SK-N-SH (cell line): ENCODE measurements at regions not wholly inside any gene's neighbourhood (a gene's known extent, or its start where the extent isn't known, plus 50 kb on each side); places are given as distances from the start of the nearest gene placed in this dataset.

Experiments used
- CTCF ChIA-PET: fragments of 300-600, 350-600 bp; formaldehyde crosslinking; extraction: SDS; loops from one replicate; lab custom pipeline; 2021; lab: Yijun Ruan, JAX
- POLR2A ChIA-PET: fragments of 350-600 bp; sonication (Branson Sonifier 250); formaldehyde crosslinking; extraction: SDS; loops from one replicate; lab custom pipeline; 2020; ENCODE audit warnings: antibody characterized with exemption, inconsistent platforms; lab: Yijun Ruan, JAX
- DNase-seq: peaks from one replicate; pipeline ENCODE4 v3.0.0; 2012
- H2AFZ ChIP-seq: fragments of 200-600 bp; sonication (generic); 2 replicates; pipeline ENCODE4 v1.8.1; 2016; ENCODE audit warnings: antibody characterized with exemption, mild to moderate bottlenecking, low read depth
- H3F3A ChIP-seq: fragments of 200-600 bp; sonication (generic); replicated peaks from 2 replicates; pipeline ENCODE3; 2016; ENCODE audit warnings: antibody characterized with exemption, mild to moderate bottlenecking; ENCODE audit not compliant: insufficient read depth
- H3K27ac ChIP-seq, 2 experiments: fragments of 200-500 bp in 1 of 2; fragments of 200-600 bp in 1 of 2; sonication (Bioruptor generic) in 1 of 2; sonication (generic), shearing (Covaris generic) in 1 of 2; 2 replicates each; pipeline versions ENCODE4 v1.5.1 to v1.6.1; 2014 to 2016; ENCODE audit warnings: low read depth in 2 of 2, inconsistent platforms in 1 of 2, low read length in 1 of 2, mild to moderate bottlenecking in 1 of 2, mixed read lengths in 1 of 2
- H3K27me3 ChIP-seq: fragments of 200-600 bp; sonication (generic), shearing (Covaris generic); 2 replicates; pipeline ENCODE4 v1.6.1; 2016; ENCODE audit warnings: mixed run types; ENCODE audit not compliant: insufficient read depth
- H3K36me3 ChIP-seq, 2 experiments: fragments of 200-500 bp in 1 of 2; fragments of 200-600 bp in 1 of 2; sonication (Bioruptor generic) in 1 of 2; sonication (generic) in 1 of 2; replicated peaks in 1 of 2; 2 replicates each; pipeline versions ENCODE3 to v1.5.1; 2014 to 2016; ENCODE audit warnings: low read length in 1 of 2, mild to moderate bottlenecking in 1 of 2; ENCODE audit not compliant: insufficient read depth in 2 of 2, control insufficient read depth in 1 of 2
- H3K4me1 ChIP-seq, 2 experiments: fragments of 200-500 bp in 1 of 2; fragments of 200-600 bp in 1 of 2; sonication (Bioruptor generic) in 1 of 2; sonication (generic), shearing (Covaris generic) in 1 of 2; 2 replicates each; pipeline versions ENCODE4 v1.5.1 to v1.6.1; 2014 to 2016; ENCODE audit warnings: low read depth in 1 of 2, low read length in 1 of 2, mixed run types in 1 of 2; ENCODE audit not compliant: insufficient read depth in 2 of 2, control insufficient read depth in 1 of 2
- H3K4me2 ChIP-seq: fragments of 200-600 bp; sonication (generic), shearing (Covaris generic); 2 replicates; pipeline ENCODE4 v1.6.1; 2017; ENCODE audit warnings: mixed run types
- H3K4me3 ChIP-seq, 2 experiments: fragments of 200-500 bp in 1 of 2; fragments of 200-600 bp in 1 of 2; sonication (Bioruptor generic) in 1 of 2; sonication (generic), shearing (Covaris generic) in 1 of 2; 2 replicates each; pipeline versions ENCODE4 v1.5.1 to v1.8.1; 2014 to 2016; ENCODE audit warnings: low read depth in 2 of 2, inconsistent platforms in 1 of 2, low read length in 1 of 2, mild to moderate bottlenecking in 1 of 2, mixed read lengths in 1 of 2, moderate library complexity in 1 of 2
- H3K79me2 ChIP-seq: fragments of 200-600 bp; sonication (generic); 2 replicates; pipeline ENCODE4 v1.8.1; 2017; ENCODE audit warnings: mild to moderate bottlenecking; ENCODE audit not compliant: insufficient read depth
- H3K9ac ChIP-seq: fragments of 200-600 bp; sonication (generic); 2 replicates; pipeline ENCODE4 v1.6.1; 2017; ENCODE audit warnings: mixed run types
- H3K9me2 ChIP-seq: fragments of 200-600 bp; sonication (generic); 2 replicates; pipeline ENCODE4 v1.6.1; 2017; ENCODE audit warnings: mixed run types
- H3K9me3 ChIP-seq: fragments of 200-600 bp; sonication (generic); 2 replicates; pipeline ENCODE4 v1.6.1; 2017; ENCODE audit warnings: mixed run types, mild to moderate bottlenecking, moderate library complexity
- H4K20me1 ChIP-seq: fragments of 200-600 bp; sonication (generic); 2 replicates; pipeline ENCODE4 v1.6.1; 2017; ENCODE audit warnings: mild to moderate bottlenecking, mixed run types; ENCODE audit not compliant: insufficient read depth
- CHD2 ChIP-seq: fragments of 150-350 bp; IDR thresholded peaks from 2 replicates; pipeline ENCODE4 v1.6.1; 2018; ENCODE audit warnings: low read length; ENCODE audit not compliant: partially characterized antibody
- EP300 ChIP-seq, 2 experiments: IDR thresholded peaks; 2 replicates each; pipeline versions ENCODE4 v1.4.0 to v1.6.1; 2012; ENCODE audit warnings: borderline replicate concordance in 1 of 2, low read depth in 1 of 2, low read length in 1 of 2
- EZH2phosphoT487 ChIP-seq: fragments of 200-600 bp; sonication (generic); IDR thresholded peaks from 2 replicates; pipeline ENCODE4 v1.6.1; 2017; ENCODE audit warnings: low read depth, mixed run types, mild to moderate bottlenecking, antibody characterized with exemption, moderate library complexity, borderline replicate concordance
- FOSL2 ChIP-seq: IDR thresholded peaks from 2 replicates; pipeline ENCODE4 v1.4.0; 2012; ENCODE audit warnings: low read depth, mild to moderate bottlenecking, moderate library complexity, borderline replicate concordance
- FOXM1 ChIP-seq: IDR thresholded peaks from 2 replicates; pipeline ENCODE4 v1.4.0; 2012; ENCODE audit warnings: low read depth, mild to moderate bottlenecking
- GATA2 ChIP-seq: sonication (generic); formaldehyde crosslinking; IDR thresholded peaks from 2 replicates; pipeline ENCODE4 v1.5.0; 2020; ENCODE audit warnings: mild to moderate bottlenecking, missing genetic modification reagents
- MAX ChIP-seq: IDR thresholded peaks from 2 replicates; pipeline ENCODE4 v1.4.0; 2012; ENCODE audit warnings: low read depth
- MXI1 ChIP-seq: IDR thresholded peaks from 2 replicates; pipeline ENCODE4 v1.6.1; 2012; ENCODE audit warnings: mild to moderate bottlenecking, low read depth, low read length, improper control_type of control experiment
- PBX3 ChIP-seq: IDR thresholded peaks from 2 replicates; pipeline ENCODE4; 2012
- POLR2AphosphoS5 ChIP-seq: IDR thresholded peaks from 2 replicates; pipeline ENCODE4 v1.6.1; 2012; ENCODE audit warnings: low read depth, low read length
- RCOR1 ChIP-seq: fragments of 150-350 bp; IDR thresholded peaks from 2 replicates; pipeline ENCODE4 v1.6.1; 2017; ENCODE audit warnings: antibody characterized with exemption, low read length
- RFX5 ChIP-seq: IDR thresholded peaks from 2 replicates; pipeline ENCODE4 v1.6.1; 2012; ENCODE audit warnings: mild to moderate bottlenecking, improper control_type of control experiment, low read length
- SIN3A ChIP-seq: IDR thresholded peaks from 2 replicates; pipeline ENCODE4 v1.6.1; 2012; ENCODE audit warnings: low read depth, mild to moderate bottlenecking, low read length, moderate library complexity, borderline replicate concordance
- SMC3 ChIP-seq: IDR thresholded peaks from 2 replicates; pipeline ENCODE4 v1.6.1; 2012; ENCODE audit warnings: low read depth, low read length, improper control_type of control experiment
- TAF1 ChIP-seq: IDR thresholded peaks from 2 replicates; pipeline ENCODE4 v1.6.1; 2012; ENCODE audit warnings: low read depth, mild to moderate bottlenecking, low read length, moderate library complexity, borderline replicate concordance
- TEAD4 ChIP-seq: IDR thresholded peaks from 2 replicates; pipeline ENCODE4 v1.4.0; 2012; ENCODE audit warnings: mild to moderate bottlenecking, borderline replicate concordance; ENCODE audit not compliant: insufficient read depth
- YY1 ChIP-seq: IDR thresholded peaks from 2 replicates; pipeline ENCODE4 v1.4.0; 2012; ENCODE audit warnings: low read depth, mild to moderate bottlenecking
- WGBS: methylation state at CpG from one replicate; pipeline ENCODE4 v1.1.6; 2017; ENCODE audit warnings: low lambda C conversion rate; 5-methylcytosine and 5-hydroxymethylcytosine counted together

GRCh38 chr21:27145134-27145798 lies 178.4 kb upstream of the ADAMTS5 start:
- ChIA-PET CTCF (no interaction called here), POLR2A (no interaction called here)
- Histone ChIP-seq H3K4me2 (no peak overlapping the region), H3K9me3 (no peaks in the 10 kb centered on the region; the same call in 1 of the 2 replicates), H3K4me1 (no peaks in the 10 kb centered on the region), H2AFZ (no peak overlapping the region), H3F3A (peaks cover 3% of the 10 kb centered on the region), H3K4me3 (no peak overlapping the region), H3K36me3 (no peaks in the 10 kb centered on the region), H3K79me2 (no peaks in the 10 kb centered on the region), H3K9me2 (no peaks in the 10 kb centered on the region), H3K9ac (no peak overlapping the region), H3K27ac (no peak overlapping the region), H3K27me3 (no peaks in the 10 kb centered on the region), H4K20me1 (no peaks in the 10 kb centered on the region)
- WGBS = 84% methylated on average over 6 of the region's 6 CpGs
- DNase-seq = no peak
- TF ChIP-seq POLR2AphosphoS5 (no peak), FOSL2 (no peak), TAF1 (no peak), RCOR1 (no peak), YY1 (no peak), FOXM1 (no peak), RFX5 (no peak), SMC3 (no peak), EP300 (IDR thresholded peaks at IDR 0.05; ENCODE audit: borderline replicate concordance in 1 of 2, low read depth in 1 of 2, low read length in 1 of 2) (no peak), MXI1 (no peak)

GRCh38 chr21:27143476-27143875 lies 176.6 kb upstream of the ADAMTS5 start:
- Histone ChIP-seq H3K4me2 (no peak overlapping the region), H3F3A (no peaks in the 10 kb centered on the region), H3K9me3 (no peaks in the 10 kb centered on the region; the same call in 1 of the 2 replicates), H2AFZ (no peak overlapping the region), H4K20me1 (no peaks in the 10 kb centered on the region), H3K79me2 (no peaks in the 10 kb centered on the region), H3K4me3 (no peak overlapping the region), H3K27me3 (no peaks in the 10 kb centered on the region), H3K9ac (no peak overlapping the region), H3K4me1 (no peaks in the 10 kb centered on the region), H3K27ac (no peak overlapping the region), H3K36me3 (no peaks in the 10 kb centered on the region)
- CTCF ChIA-PET = no interaction called here
- no peak for DNase-seq
- POLR2A ChIA-PET = no interaction called here
- WGBS = 83% methylated on average over 21 of the region's 31 CpGs
- TF ChIP-seq PBX3 (no peak), TEAD4 (no peak), GATA2 (CRISPR knock-in tag) (no peak), MAX (no peak), CHD2 (no peak), SIN3A (no peak), EZH2phosphoT487 (no peak), POLR2AphosphoS5 (no peak)
- TF ChIP-seq, all 33 proteins: peak for 0
- H3K9me2 ChIP-seq = no peaks in the 10 kb centered on the region
